ENCODE measurements at regions not wholly inside any gene's neighbourhood (a gene's known extent, or its start where the extent isn't known, plus 50 kb on each side); places are given as distances from the start of the nearest gene placed in this dataset.
"Not testable (repeated sequence)": the region's sequence is repeated elsewhere in the genome, so short reads cannot be mapped to it uniquely, and the experiment has no call there.

DNA sequence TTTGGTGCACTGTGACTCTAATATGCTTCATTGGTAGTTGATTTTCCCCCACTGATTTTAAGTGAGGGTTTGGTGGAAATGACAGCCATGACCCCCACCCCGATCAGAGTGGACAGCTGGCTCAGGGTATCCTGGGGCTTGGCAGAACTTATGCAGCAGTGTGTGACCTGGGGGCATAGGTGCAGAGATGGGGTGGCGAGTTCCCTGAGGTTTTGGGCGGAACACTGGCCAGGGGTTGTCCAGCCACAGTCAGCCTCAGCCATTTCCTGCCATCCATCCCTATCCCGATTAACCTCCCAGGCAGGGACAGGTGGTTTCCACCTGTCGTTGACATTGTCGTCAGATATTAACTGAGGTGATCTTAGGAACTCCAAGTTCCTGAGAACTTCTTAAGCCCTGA is 155.8 kb upstream of the CHST15 start:
- DNase-seq (ENCODE audit: low read depth in 4 of 4, low spot score in 2 of 4): no peak

DNA sequence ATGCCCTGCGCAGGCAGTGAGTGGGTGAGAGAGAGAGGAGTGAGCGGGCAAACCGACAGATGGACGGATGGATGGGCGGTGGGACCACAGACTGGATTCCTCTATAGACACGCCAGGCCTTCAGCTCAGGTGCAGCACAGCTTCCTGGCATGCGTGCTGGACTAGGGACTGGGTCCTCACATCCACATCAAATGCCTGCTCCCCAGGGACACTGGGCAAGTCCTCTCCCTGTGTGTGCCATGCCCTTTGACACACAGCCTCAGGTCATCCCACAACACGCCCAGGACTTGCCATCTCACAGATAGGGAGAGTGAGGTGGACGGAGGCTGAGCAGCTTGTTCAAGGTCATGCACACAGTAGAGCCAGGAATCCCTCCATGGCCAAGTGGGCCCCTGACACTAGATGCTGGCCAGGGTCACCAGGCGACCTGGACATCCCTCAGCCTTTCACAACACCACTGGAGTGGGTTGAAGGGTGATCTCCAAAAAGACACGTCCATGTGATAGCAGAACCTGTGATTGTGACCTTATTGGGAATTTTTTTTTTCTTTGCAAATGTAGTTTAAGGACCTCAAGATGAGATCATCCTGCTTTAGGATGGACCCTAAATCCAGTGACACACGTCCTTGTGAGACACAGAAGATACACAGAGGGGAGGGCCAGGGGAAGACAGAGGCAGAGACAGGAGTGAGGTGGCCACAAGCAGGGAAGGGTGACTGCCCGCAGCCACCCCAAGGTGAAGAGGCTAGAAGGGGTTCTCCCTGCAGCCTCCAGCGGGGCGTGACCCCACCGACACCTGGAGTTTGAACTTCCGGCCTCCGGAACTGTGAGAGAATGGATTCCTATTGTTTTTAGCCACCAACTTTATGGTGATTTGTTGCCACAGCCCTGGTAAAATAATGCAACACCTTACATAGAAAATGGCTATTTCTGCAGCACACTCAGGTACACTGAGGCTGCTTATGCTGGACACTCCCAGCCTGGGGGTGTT is 155.0 kb upstream of the CHST15 start:
- no peak for DNase-seq (ENCODE audit: low read depth in 4 of 4, low spot score in 2 of 4)

DNA sequence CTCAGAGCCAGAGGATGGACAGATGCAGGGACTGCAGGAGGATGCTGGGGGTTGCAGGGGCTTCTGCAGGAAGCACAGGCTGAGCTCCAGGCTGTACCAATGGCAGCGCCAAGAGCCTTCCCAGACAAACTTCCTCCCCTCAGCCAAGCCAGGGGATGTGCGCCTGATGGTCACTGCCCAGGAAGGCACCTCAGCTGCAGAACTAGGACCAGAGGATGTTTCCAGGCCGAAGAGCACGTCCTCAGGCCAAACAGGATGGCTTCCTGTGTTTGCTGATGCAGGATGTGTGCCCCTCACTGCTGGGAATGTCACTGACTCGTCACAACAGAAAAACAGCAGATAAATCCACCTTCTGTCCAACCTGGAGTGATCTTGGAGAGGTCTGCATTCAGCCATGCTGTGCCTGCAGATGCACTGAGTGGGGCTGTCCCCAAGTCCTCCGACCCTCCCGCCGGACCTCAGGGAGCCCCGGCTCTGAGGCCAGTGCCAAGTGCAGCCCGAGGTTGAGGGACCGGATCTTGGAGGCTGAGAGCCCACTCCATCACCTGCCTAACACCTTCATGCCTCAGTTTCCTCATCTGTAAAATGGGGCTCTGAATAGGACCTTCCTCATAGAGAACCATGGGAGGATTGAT is 152.5 kb upstream of the CHST15 start:
- no peak for DNase-seq (ENCODE audit: low read depth in 4 of 4, low spot score in 2 of 4)

DNA sequence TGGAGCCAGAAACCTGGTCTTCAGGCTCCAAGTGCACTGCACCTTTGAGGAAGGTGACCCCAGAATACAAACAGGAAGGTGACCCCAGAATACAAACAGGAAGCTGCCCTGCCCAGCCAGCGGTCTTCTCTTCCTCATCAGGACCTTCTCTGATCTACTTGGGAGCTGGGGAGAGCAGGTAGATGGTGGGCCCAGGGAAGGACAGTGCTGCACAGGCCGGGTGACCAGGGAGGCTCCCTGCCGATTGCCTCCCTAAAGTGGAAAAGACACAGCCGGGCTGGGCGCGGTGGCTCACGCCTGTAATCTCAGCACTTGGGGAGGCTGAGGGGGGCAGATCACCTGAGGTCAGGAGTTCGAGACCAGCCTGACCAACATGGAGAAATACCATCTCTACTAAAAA is 151.8 kb upstream of the CHST15 start:
- DNase-seq (ENCODE audit: low read depth in 4 of 4, low spot score in 2 of 4): no peak

DNA sequence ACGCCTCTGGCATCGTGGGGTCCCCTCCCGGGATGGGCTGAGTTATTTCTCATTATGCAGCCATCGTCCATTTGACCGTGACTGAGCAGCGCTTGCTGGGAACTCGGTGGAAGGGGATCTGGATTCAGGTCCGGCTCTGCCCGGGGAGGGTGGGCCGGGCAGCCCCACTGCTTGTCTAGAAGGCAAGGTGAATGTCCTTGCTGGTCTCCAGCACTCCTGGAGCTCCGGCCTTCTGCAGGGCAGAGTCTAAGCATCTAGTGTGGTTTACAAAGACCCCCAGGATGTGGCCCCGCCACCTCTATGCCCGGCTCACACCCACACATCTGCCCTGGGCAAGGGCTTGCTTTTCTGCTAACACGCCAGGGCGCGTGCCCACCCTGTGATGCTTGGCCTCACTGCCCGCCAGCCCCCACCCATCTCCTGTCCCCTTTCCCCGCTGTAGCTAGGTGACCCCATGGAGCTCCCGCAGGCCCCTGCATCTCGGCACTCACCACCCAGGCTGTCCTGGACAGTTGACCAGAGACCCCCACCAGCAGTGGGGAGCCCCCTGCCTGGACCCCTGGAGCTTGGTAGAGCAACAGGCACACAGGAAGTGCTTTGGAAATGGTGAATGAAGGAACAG is 151.0 kb upstream of the CHST15 start:
- no peak for DNase-seq (ENCODE audit: low read depth in 4 of 4, low spot score in 2 of 4)

DNA sequence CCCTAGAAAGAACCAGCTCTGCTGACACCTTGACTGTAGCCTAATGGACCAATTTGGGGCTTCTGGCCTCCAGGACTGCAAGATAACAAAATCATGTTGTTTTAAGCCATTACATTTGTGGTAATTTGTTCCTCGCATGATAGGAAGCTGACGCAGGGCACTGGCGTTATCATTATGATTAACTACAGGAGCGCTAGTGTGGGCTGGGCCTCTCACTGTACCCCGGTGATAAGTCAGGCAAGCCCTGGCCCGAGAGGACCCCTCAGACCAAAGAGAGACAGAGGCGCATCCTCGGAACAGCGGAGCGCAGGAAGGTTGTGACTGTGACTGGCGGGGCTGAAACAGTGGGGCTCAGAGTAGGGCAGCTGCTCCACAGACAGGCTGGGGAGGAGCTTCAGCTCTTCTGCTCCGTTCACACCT is 150.3 kb upstream of the CHST15 start:
- DNase-seq (ENCODE audit: low read depth in 4 of 4, low spot score in 2 of 4): no peak

DNA sequence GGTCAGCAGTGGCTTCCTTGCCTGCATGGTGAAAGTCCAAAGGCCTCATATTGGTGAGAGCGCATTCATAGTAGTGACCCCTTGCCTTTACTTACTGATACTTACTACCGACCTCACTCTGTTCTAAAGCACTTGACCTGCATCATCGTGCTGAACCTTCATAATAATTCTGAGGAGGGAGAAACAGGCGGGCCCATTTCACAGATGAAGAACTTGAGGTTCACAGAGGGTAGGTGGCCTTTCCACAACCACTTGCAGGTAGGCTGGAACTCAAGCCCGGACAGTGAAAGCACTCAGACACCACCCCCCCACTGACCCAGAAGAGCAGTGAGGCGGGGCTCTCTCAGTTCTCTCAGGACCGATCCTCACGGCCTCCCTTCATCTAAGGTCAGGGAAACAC is 149.4 kb upstream of the CHST15 start:
- DNase-seq (ENCODE audit: low read depth in 4 of 4, low spot score in 2 of 4): no peak

DNA sequence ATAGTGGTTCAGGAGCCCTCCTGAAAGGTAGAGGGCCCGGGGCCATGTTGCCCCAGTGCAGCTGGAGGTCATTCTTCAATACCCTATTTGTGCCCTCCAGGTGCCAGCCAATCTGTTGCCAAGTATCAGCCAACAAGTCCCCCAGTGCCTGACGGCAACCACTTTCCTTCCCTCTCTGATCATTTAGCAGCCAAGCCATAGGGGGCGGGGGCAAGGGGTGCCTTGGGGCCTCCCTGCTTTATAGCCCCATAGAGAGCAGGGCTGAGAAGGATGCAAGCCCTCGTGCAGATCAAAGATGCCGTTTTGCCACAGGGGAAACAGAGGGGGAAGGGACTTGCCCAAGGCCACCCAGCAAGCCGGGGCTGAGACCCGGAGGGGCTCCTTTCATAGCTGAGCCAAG is 149.0 kb upstream of the CHST15 start:
- DNase-seq (ENCODE audit: low read depth in 4 of 4, low spot score in 2 of 4): no peak

DNA sequence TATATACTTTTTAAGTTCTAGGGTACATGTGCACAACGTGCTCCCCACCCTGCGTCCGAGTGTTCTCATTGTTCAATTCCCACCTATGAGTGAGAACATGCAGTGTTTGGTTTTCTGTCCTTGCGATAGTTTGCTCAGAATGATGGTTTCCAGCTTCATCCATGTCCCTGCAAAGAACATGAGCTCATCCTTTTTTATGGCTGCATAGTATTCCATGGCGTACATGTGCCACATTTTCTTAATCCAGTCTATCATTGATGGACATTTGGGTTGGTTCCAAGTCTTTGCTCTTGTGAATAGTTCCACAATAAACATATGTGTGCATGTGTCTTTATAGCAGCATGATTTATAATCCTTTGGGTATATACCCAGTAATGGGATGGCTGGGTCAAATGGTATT is 148.1 kb upstream of the CHST15 start:
- not testable (repeated sequence) for DNase-seq (ENCODE audit: low read depth in 4 of 4, low spot score in 2 of 4)

DNA sequence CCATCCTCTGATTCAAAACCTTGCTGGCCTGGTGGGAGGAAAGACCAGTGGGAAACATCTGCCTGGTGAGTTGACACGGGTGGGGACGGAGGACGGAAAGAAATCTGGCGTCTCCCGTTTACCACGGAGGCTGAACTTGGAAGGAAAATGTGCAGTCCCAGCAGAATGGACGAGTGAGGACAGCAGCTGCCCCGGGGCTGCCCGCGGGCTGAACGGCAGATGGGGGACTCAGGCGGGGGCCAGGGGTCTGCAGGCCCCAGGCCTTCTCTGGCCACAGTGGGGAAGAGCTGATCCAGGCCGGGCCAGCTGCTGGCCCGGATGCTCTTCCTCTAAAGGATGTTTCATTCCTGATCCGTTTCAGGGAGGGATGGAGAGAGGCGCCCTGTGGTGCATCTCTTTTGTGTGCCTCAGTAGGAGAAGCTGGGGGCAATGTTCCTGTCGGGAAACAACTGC is 147.5 kb upstream of the CHST15 start:
- no peak for DNase-seq (ENCODE audit: low read depth in 4 of 4, low spot score in 2 of 4)

DNA sequence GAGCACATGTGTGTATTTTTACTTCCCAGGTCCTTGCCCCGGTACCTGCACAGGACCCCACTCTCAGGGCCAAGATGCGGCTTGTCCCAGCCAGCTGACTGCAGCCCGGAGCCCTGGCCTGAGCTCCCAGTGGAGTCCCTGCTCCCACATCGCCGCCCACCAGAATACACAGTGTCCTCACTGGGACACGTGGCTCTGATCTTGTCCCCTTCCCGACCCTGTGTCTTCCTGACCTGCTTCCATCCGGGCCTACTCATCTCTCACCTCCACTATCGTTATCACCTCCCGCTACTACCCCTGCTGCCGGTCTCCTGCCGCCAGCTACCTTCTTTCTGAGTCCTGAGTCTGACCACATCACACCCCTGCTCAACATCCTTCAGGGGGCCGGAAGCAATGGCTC is 146.3 kb upstream of the CHST15 start:
- DNase-seq (ENCODE audit: low read depth in 4 of 4, low spot score in 2 of 4): no peak

DNA sequence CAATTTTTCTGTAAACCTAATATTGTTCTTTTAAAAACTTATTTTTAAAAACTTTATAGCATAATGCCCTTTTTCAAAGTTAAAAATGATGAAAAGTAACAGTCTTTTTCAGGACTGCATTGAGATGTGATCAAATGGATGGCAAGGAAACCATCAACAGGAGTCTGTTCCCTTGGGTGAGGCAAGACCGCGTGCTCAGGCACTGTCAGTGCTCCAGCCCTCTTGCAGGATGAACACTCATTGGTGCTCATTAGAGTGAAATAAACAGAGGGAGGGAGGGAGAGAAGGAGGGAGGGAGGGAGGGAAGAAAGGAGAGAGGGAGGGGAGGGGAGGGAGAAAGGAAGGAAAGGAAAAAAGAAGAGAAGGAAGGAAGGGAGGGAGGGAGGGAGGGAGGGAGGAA is 145.7 kb upstream of the CHST15 start:
- DNase-seq (ENCODE audit: low read depth in 4 of 4, low spot score in 2 of 4): no peak

DNA sequence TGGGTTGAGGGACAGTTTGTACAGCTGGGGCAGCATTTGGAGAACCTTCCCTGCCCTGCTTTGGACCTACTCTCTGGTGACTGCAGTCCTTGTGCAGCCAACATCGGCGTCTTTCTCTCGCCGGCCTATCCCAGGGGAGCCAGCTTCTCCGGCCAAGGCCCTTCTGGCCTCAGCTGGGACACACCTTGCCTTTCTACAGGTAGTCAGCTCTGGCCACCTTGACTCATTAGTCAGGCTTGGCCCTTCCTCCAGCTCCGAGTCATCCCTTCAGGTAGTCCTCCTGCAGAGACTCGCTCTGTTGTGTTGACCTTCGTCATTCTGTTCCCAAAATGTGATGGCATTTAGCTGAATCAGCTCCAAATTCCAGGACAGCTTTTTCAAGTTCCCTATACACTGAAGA is 145.0 kb upstream of the CHST15 start:
- no peak for DNase-seq (ENCODE audit: low read depth in 4 of 4, low spot score in 2 of 4)

DNA sequence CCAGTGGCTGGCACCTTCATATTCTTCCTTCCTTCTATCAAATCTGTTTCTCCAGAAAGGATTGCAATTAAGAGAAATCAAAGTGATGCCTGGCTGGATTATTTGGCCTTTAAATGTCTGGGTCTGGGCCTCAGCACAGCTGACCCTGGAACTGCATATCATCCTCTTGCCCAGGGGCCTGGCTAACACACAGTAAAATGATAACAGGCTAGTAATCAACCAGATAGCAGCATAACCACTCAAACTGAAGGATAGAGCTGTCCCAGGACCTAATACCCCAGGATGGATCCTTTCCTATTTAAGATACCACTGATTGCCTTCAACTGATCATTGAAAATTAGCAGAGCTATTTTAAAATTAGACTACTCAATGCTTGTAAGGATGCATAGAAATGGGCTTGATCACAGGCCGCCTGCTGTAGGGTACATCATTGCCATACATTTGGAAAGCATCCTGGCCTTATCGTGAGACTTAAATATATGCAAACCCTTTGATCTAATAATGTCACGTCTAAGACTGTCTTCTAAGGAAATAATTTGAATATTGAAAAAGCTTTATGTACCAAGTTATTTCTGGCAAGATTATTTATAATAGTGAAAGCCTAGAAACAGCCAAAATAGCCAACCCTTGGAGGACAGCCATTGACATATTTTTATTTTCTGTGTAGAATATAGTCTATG is 144.0 kb upstream of the CHST15 start:
- no peak for DNase-seq (ENCODE audit: low read depth in 4 of 4, low spot score in 2 of 4)

DNA sequence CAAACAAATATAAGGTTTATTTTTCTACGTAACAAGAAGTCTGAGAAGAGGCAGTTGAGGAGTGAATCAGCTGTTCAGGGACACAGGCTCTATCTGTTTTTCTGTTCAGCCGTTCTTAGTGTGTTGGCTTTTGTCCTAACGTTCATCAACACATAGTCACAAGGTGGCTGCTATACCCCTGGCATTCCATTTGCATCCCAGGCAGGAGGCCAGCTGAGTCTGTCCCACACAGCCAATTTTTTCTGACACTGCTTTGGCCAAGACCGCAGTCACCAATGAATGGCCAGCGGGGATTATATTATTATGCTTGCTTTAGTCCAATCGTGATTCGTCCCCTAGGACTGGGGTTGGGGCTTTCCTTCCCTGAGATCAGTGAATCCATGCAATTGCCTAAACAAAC is 143.4 kb upstream of the CHST15 start:
- DNase-seq (ENCODE audit: low read depth in 4 of 4, low spot score in 2 of 4): no peak

DNA sequence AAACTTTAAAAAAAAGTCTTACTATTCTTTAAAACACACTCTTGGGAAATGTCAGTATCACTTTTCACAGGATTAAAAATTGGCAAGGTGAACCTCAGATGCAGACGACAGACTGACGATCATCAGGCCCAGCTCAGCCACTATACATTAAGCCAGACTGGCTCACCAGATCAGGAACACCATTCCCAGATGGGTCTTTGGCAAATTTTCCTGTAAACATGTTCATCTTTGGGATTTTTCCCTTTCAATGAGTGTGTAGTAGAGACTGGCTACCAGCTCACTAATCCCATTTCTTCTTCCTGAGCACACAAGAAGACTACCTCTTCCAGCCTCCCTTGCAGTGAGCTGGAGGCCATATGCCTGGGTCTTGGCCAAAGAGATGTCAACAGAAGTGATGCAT is 142.7 kb upstream of the CHST15 start:
- DNase-seq (ENCODE audit: low read depth in 4 of 4, low spot score in 2 of 4): no peak

DNA sequence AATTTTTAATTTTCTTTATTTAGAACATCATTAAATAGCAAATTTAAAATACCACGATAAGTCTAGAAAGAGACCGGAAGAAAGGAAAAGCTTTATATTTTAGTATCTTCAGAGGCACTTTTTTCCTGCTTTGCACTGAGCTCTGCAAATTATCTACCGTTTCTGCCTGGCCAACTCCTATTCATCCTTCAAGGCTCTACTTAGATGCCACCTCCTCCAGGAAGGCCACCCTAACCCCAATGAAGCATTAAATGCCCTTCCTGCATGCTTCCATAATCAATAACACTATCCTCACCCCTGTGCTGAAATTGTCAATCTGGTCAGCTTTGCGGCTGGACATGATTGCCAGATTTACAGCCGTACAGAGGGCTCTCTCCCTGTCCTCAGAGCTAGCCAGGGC is 141.8 kb upstream of the CHST15 start:
- DNase-seq (ENCODE audit: low read depth in 4 of 4, low spot score in 2 of 4): no peak

DNA sequence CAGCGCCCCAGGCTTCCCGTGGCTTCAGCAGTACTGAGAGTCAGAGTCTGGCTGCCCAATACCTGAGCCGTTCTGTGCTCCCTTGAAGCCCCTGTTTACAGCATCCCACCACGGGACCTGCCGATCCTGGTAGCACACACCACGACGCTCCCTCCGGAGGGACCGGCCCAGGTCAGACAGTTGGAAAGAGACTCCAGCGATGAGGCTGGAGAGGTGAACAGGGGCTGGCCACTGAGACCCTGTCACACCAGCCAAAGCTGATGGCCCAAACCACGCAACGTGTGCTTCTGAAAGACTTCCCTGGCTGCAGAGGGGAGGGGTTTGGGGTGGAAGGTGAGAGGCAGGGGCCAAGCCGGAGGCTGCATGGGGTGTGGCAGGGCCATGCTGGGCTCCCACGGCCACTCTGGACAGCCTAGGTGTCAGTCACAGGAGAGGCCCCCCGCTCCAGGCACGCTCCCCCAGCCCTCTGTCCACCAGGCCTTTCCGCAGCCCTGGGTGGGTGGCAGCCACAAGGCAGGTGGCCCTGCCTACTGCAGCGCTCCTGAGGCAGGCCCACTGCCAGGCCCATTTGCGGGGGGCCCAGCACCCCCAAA is 140.2 kb upstream of the CHST15 start:
- no peak for DNase-seq (ENCODE audit: low read depth in 4 of 4, low spot score in 2 of 4)

DNA sequence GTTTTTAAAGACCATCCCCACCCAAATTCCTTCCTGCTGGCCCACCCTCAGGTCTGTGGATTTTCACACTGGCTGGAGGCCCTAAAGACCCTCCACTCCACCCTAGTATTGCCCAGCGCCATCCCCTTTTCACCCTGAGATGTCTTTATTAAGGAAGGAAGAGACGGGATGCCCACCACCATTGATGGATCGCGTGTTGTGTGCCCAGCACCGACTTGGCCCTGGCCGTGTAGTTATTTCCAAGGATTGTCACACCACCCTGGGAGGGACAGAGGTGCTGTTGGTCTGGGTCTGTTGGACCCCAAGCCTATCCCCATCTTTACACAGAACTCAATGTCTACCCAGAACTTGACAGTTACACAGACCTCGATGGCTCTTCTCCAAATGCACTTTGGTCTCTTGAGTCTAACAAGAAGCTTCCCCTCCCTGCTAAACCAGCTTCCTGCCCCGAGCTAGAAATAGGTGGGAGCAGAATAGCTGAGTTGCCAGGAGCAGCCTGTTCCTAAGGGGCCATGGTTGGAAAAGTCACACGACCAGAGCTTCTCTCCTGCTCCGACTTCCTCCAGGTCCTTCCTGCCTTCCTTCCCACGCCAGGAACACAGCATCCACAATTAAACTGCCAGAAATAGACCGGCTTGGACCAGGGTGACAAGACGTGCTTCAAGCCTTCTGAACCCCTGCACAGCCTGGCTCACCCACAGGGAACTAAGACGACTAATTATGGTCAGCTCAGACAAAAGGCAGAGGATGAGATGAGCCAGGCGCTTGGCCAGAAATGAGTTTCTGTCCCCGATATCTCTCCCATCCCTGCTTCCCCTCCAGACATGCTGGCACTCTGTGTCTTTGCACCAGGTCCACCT is 139.5 kb upstream of the CHST15 start:
- DNase-seq (ENCODE audit: low read depth in 4 of 4, low spot score in 2 of 4): no peak
